Activated CD4-positive, alpha-beta memory T cell treated with anti-CD3 and anti-CD28 coated beads for 36 hours (primary cell): ENCODE measurements at regions not wholly inside any gene's neighbourhood (a gene's known extent, or its start where the extent isn't known, plus 50 kb on each side); places are given as distances from the start of the nearest gene placed in this dataset.
"Not testable (repeated sequence)": the region's sequence is repeated elsewhere in the genome, so short reads cannot be mapped to it uniquely, and the experiment has no call there.

Experiments used
- CTCF ChIA-PET: fragments of 350-600 bp; sonication (Branson Sonifier 250); formaldehyde crosslinking; loops from one replicate; lab custom pipeline; 2021; ENCODE audit warnings: antibody characterized with exemption, inconsistent platforms; lab: Charles Lee
- POLR2A ChIA-PET: fragments of 350-600 bp; sonication (Branson Sonifier 250); formaldehyde crosslinking; loops from one replicate; lab custom pipeline; 2021; ENCODE audit warnings: antibody characterized with exemption; lab: Charles Lee
- DNase-seq: peaks from one replicate; pipeline ENCODE4 v3.0.0-alpha.2; 2020
- H3K27ac Mint-ChIP-seq: one replicate; pipeline ENCODE4 v1.8.0; 2021; ENCODE audit warnings: mixed read lengths
- H3K27me3 Mint-ChIP-seq: one replicate; pipeline ENCODE4 v1.8.0; 2021; ENCODE audit warnings: mixed read lengths
- H3K36me3 Mint-ChIP-seq: one replicate; pipeline ENCODE4 v1.8.0; 2021; ENCODE audit warnings: mixed read lengths
- H3K4me1 Mint-ChIP-seq: one replicate; pipeline ENCODE4 v1.8.0; 2021; ENCODE audit warnings: low read depth, mixed read lengths
- H3K4me3 Mint-ChIP-seq: one replicate; pipeline ENCODE4 v1.8.0; 2021; ENCODE audit warnings: mild to moderate bottlenecking, mixed read lengths
- H3K9me3 Mint-ChIP-seq: one replicate; pipeline ENCODE4 v1.8.0; 2021; ENCODE audit warnings: mixed read lengths
- intact Hi-C: fragments of 100-400 bp; cut with micrococcal nuclease; formaldehyde crosslinking; loops from one replicate; pipeline ENCODE4 v1.15.1; 2023

GRCh38 chr2:155021618-155022017 lies 323.1 kb downstream of the KCNJ3 start:
- intact Hi-C loops = no loop called here
- ChIA-PET CTCF (no interaction called here), POLR2A (no interaction called here)
- Mint-ChIP-seq H3K9me3 (peaks cover 5% of the 10 kb centered on the region), H3K27ac (no peak overlapping the region), H3K4me1 (no peaks in the 10 kb centered on the region), H3K27me3 (no peaks in the 10 kb centered on the region), H3K4me3 (no peak overlapping the region), H3K36me3 (no peaks in the 10 kb centered on the region)
- DNase-seq = no peak

DNA sequence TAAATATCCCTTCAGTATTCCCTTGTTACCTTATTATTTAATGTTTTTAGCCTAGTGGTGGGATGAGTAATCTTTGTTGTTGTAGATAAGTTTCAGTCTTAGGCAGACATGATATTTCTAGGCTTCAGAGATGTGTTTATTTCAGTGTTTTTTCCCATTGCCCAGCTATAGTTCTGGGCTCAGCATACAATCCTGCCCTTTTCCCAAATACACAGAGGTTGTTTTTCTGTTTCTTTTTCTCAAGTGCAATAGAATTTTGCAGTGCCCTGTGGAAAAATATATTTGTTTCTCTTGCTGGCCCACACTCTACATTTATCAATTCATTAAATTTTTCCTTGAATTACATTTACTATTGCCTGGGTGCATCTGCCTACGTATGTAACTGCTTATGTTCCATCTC lies 321.8 kb downstream of the KCNJ3 start:
- no peaks in the 10 kb centered on the region for H3K27me3 Mint-ChIP-seq
- intact Hi-C loops = no loop called here
- H3K36me3 Mint-ChIP-seq = no peaks in the 10 kb centered on the region
- no peaks in the 10 kb centered on the region for H3K4me1 Mint-ChIP-seq
- DNase-seq = no peak
- H3K27ac Mint-ChIP-seq = no peak overlapping the region
- H3K9me3 Mint-ChIP-seq = peaks cover 5% of the 10 kb centered on the region
- no peak overlapping the region for H3K4me3 Mint-ChIP-seq
- ChIA-PET CTCF (no interaction called here), POLR2A (no interaction called here)

- H3K36me3 Mint-ChIP-seq = no peaks in the 10 kb centered on the region
- no peak overlapping the region for H3K27ac Mint-ChIP-seq
- CTCF ChIA-PET = no interaction called here
- intact Hi-C loops = no loop called here
- no peak for DNase-seq
- no peak overlapping the region for H3K4me3 Mint-ChIP-seq
- H3K4me1 Mint-ChIP-seq = no peaks in the 10 kb centered on the region
- POLR2A ChIA-PET = no interaction called here
- peaks cover 18% of the 10 kb centered on the region for H3K9me3 Mint-ChIP-seq
- H3K27me3 Mint-ChIP-seq = no peaks in the 10 kb centered on the region
Observed at GRCh38 chr2:155010925-155011324, 312.4 kb downstream of the KCNJ3 start.

- Mint-ChIP-seq H3K4me3 (no peak overlapping the region), H3K9me3 (no peaks in the 10 kb centered on the region), H3K36me3 (no peaks in the 10 kb centered on the region), H3K27ac (no peak overlapping the region), H3K27me3 (no peaks in the 10 kb centered on the region), H3K4me1 (no peaks in the 10 kb centered on the region)
- intact Hi-C loops = no loop called here
- CTCF ChIA-PET = no interaction called here
- DNase-seq = no peak
- POLR2A ChIA-PET = no interaction called here
Observed at GRCh38 chr2:154995361-154995760, 296.9 kb downstream of the KCNJ3 start.

GRCh38 chr2:154992826-154993225 lies 294.3 kb downstream of the KCNJ3 start:
- Mint-ChIP-seq H3K27ac (no peak overlapping the region), H3K36me3 (no peaks in the 10 kb centered on the region), H3K4me1 (no peaks in the 10 kb centered on the region), H3K9me3 (peaks cover 2% of the 10 kb centered on the region), H3K4me3 (no peak overlapping the region), H3K27me3 (no peaks in the 10 kb centered on the region)
- intact Hi-C loops = no loop called here
- CTCF ChIA-PET = no interaction called here
- DNase-seq = no peak
- POLR2A ChIA-PET = no interaction called here

DNA sequence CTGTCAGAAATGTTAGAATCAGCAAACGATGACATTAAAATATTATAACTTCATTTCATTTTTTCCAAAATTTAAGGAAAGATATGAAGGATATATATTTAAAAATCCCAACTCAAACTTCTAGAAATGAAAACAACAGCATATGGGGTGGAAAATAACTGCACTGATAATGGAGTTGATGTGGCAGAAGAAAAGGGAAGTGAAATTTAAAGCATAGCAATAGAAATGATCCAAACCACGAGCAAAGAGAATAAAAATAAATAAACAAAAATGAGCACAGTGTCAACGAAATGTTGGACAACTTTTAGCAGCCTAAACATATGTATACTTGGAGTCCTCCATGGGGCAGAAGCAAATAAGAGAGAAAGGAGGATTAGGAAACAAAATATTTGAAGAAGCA lies 280.2 kb downstream of the KCNJ3 start:
- intact Hi-C loops = no loop called here
- Mint-ChIP-seq H3K9me3 (peaks cover 3% of the 10 kb centered on the region), H3K27ac (no peak overlapping the region), H3K4me3 (no peak overlapping the region), H3K4me1 (no peaks in the 10 kb centered on the region), H3K36me3 (no peaks in the 10 kb centered on the region), H3K27me3 (no peaks in the 10 kb centered on the region)
- ChIA-PET POLR2A (no interaction called here), CTCF (no interaction called here)
- no peak for DNase-seq

DNA sequence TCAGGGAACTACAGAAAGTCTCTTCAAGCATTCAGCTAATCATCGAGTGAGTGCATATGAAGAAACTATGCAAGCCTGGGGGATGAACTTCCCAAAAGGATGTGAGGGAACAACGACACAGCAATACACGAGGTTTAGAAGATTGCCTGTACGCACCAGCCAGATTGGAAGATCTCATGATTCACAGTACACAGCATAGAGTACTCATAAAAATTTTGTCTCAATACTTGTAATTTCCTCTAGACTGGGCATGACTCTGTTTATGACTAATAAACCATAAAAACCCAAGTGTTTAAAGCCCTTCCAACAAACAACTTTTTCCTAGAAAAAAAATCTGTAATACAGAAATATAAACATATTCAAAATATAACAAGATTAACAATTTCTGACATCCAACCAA lies 279.7 kb downstream of the KCNJ3 start:
- ChIA-PET CTCF (no interaction called here), POLR2A (no interaction called here)
- peaks cover 4% of the 10 kb centered on the region for H3K9me3 Mint-ChIP-seq
- intact Hi-C loops = no loop called here
- H3K4me1 Mint-ChIP-seq = no peaks in the 10 kb centered on the region
- DNase-seq = no peak
- H3K27me3 Mint-ChIP-seq = no peaks in the 10 kb centered on the region
- no peak overlapping the region for H3K27ac Mint-ChIP-seq
- no peaks in the 10 kb centered on the region for H3K36me3 Mint-ChIP-seq
- H3K4me3 Mint-ChIP-seq = no peak overlapping the region

- Mint-ChIP-seq H3K9me3 (peaks cover 2% of the 10 kb centered on the region), H3K27ac (no peak overlapping the region), H3K4me3 (no peak overlapping the region), H3K27me3 (no peaks in the 10 kb centered on the region), H3K4me1 (no peaks in the 10 kb centered on the region), H3K36me3 (no peaks in the 10 kb centered on the region)
- ChIA-PET CTCF (no interaction called here), POLR2A (no interaction called here)
- no peak for DNase-seq
- intact Hi-C loops = no loop called here
Observed at GRCh38 chr2:154974041-154974440, 275.5 kb downstream of the KCNJ3 start.

GRCh38 chr2:154963511-154963910 lies 265.0 kb downstream of the KCNJ3 start:
- ChIA-PET POLR2A (no interaction called here), CTCF (no interaction called here)
- DNase-seq = no peak
- no peak overlapping the region for H3K27ac Mint-ChIP-seq
- no peaks in the 10 kb centered on the region for H3K4me1 Mint-ChIP-seq
- no peaks in the 10 kb centered on the region for H3K36me3 Mint-ChIP-seq
- no peak overlapping the region for H3K4me3 Mint-ChIP-seq
- H3K27me3 Mint-ChIP-seq = no peaks in the 10 kb centered on the region
- H3K9me3 Mint-ChIP-seq = peaks cover 3% of the 10 kb centered on the region
- intact Hi-C loops = no loop called here

- Mint-ChIP-seq H3K36me3 (no peaks in the 10 kb centered on the region), H3K4me1 (no peaks in the 10 kb centered on the region), H3K27me3 (no peaks in the 10 kb centered on the region), H3K9me3 (peaks cover 5% of the 10 kb centered on the region), H3K4me3 (no peak overlapping the region), H3K27ac (no peak overlapping the region)
- POLR2A ChIA-PET = no interaction called here
- DNase-seq = no peak
- CTCF ChIA-PET = no interaction called here
- intact Hi-C loops = no loop called here
Observed at GRCh38 chr2:154961676-154962075, 263.2 kb downstream of the KCNJ3 start.

DNA sequence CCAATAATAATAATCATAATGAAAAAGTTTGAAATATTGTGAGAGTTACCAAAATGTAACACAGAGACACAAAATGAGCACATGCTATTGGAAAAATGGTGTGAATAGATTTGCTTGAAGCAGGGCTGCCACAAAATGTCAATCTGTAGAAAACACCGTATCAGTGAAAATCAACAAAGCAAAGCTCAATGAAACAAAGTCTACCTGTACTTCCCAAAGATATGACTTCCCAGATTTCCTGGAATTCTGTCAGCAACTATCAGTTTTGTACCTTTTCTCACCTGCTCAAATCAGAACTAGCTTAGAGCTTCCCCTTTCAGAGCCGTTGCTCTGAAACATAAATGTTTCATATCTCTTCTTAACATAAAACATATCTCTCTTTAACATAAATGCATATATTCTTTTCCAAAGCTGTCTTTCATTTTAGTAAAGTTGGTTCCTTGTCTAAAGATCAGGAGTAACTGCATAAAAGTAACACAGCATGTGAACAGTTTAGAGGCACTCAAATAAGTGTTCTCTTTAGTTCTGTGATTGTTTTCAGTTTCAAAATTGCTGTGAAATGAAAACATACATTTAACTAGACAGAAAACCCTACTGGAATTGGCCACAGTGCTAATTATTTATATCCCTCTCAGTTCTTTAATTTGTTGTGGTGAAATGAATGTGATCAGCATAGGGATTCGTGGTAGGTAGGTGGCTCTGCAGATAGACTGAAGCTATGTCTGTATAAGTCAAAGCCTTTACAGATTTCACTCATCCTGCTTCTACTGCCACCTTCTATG lies 262.5 kb downstream of the KCNJ3 start:
- intact Hi-C loops = no loop called here
- Mint-ChIP-seq H3K4me3 (no peak overlapping the region), H3K4me1 (no peaks in the 10 kb centered on the region), H3K27me3 (no peaks in the 10 kb centered on the region), H3K9me3 (peaks cover 5% of the 10 kb centered on the region), H3K36me3 (no peaks in the 10 kb centered on the region), H3K27ac (no peak overlapping the region)
- ChIA-PET POLR2A (no interaction called here), CTCF (no interaction called here)
- DNase-seq = no peak

DNA sequence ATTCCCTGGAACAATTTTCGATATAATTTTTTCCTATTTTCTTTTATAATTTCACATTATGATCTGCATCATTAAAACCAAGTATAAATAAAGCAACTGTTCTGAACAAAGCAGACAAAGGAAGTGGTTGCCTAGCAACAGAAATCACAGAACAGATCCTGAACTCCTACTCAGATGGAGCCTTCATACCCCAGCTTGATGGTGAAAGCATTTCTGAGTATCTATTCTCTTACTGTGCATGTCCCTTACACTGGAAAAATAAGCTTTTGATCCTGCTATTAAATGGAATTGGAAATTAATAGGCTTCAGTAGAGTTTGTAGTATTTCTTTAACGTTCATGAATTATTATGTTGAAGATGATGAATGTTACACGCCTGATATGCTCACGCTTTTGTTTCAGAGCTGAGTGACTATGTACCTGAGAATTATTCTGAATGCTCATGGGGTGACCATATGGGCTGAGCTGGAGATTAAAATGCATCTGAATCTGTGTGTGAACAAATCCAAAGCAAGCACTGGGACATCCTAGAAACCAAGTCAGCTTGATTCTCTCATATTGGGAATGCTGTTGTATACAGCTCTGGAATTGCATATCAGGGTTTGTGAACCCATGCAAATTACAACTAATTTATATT lies 254.0 kb downstream of the KCNJ3 start:
- no peaks in the 10 kb centered on the region for H3K4me1 Mint-ChIP-seq
- no peak for DNase-seq
- no peak overlapping the region for H3K27ac Mint-ChIP-seq
- H3K9me3 Mint-ChIP-seq = no peaks in the 10 kb centered on the region
- H3K36me3 Mint-ChIP-seq = no peaks in the 10 kb centered on the region
- intact Hi-C loops = no loop called here
- ChIA-PET POLR2A (no interaction called here), CTCF (no interaction called here)
- H3K4me3 Mint-ChIP-seq = no peak overlapping the region
- no peaks in the 10 kb centered on the region for H3K27me3 Mint-ChIP-seq

GRCh38 chr2:154947416-154947815 lies 248.9 kb downstream of the KCNJ3 start:
- H3K27ac Mint-ChIP-seq, POLR2A ChIA-PET, H3K4me1 Mint-ChIP-seq, H3K36me3 Mint-ChIP-seq, H3K4me3 Mint-ChIP-seq, DNase-seq, CTCF ChIA-PET, intact Hi-C loops, H3K27me3 Mint-ChIP-seq, H3K9me3 Mint-ChIP-seq: not testable (repeated sequence)
